ENCODE measurements at regions not wholly inside any gene's neighbourhood (a gene's known extent, or its start where the extent isn't known, plus 50 kb on each side); places are given as distances from the start of the nearest gene placed in this dataset.

- Histone ChIP-seq H3K9ac (ENCODE audit: low read depth, low read length) (no peak overlapping the region), H3K4ac (ENCODE audit: low read depth, low read length) (0 out of 2 replicates have a peak overlapping the region, but pooled peaks have one; percentile 9), H3K56ac (ENCODE audit: extremely low read depth, insufficient read depth, low read length) (no peak overlapping the region), H2BK20ac (ENCODE audit: low read depth, low read length) (0 out of 2 replicates have a peak overlapping the region, but pooled peaks have one; percentile 78), H3K9me1 (ENCODE audit: insufficient read depth, low read length) (peaks cover 1% of the 10 kb centered on the region; the same call in 1 of the 2 replicates), H2AFZ (replicated peaks; ENCODE audit: low read length, poor library complexity) (peak overlapping the region; percentile 86), H2BK120ac (ENCODE audit: low read depth, low read length) (peak overlapping the region; percentile 43; the same call in 1 of the 2 replicates), H2AK9ac (replicated peaks; ENCODE audit: low read depth, low read length, poor library complexity) (peak overlapping the region; percentile 55), H3K36me3 (ENCODE audit: control insufficient read depth, insufficient read depth, low read length) (no peaks in the 10 kb centered on the region), H2AK5ac (ENCODE audit: low read depth, low read length) (no peak overlapping the region), H2BK15ac (ENCODE audit: low read depth, low read length) (no peak overlapping the region), H2BK5ac (ENCODE audit: low read depth, low read length, poor library complexity, severe bottlenecking) (no peak overlapping the region), H3K79me1 (ENCODE audit: low read depth in 1 of 2, low read length in 2 of 2) (no peaks in the 10 kb centered on the region), H3K4me1 (ENCODE audit: control insufficient read depth, insufficient read depth, low read length) (peaks cover 3% of the 10 kb centered on the region; the same call in 1 of the 2 replicates), H3K27me3 (ENCODE audit: control insufficient read depth, insufficient read depth, low read length) (no peaks in the 10 kb centered on the region), H4K8ac (ENCODE audit: low read depth in 2 of 2, low read length in 2 of 2) (0 out of 4 replicates have a peak overlapping the region, but pooled peaks of 1 of the 2 experiments have one; percentile 22), H3K14ac (replicated peaks; ENCODE audit: low read depth, low read length) (no peak overlapping the region), H3K23ac (ENCODE audit: low read depth, low read length) (no peak overlapping the region), H3K4me3 (ENCODE audit: insufficient read depth, low read depth, low read length) (no peak overlapping the region), H3K18ac (ENCODE audit: low read depth, low read length) (peak overlapping the region; percentile 70; the same call in 1 of the 2 replicates), H4K20me1 (ENCODE audit: insufficient read depth, low read length) (no peaks in the 10 kb centered on the region), H4K91ac (ENCODE audit: insufficient read depth, low read depth, low read length) (no peak overlapping the region), H3K9me3 (ENCODE audit: control insufficient read depth, insufficient read depth, low read length) (no peaks in the 10 kb centered on the region), H4K5ac (ENCODE audit: low read depth, low read length) (peak overlapping the region; percentile 87; the same call in 1 of the 2 replicates), H3K27ac (ENCODE audit: insufficient read depth, low read length) (no peak overlapping the region), H3K4me2 (ENCODE audit: low read depth, low read length) (no peak overlapping the region)
- in situ Hi-C loops (cut with MboI; ENCODE audit: low sequenced_read_pairs) = no loop called here
- ChIA-PET POLR2A (ENCODE audit: unreplicated experiment) (no interaction called here), CTCF (no interaction called here)
- WGBS, 2 experiments (ENCODE audit: extremely low coverage in 2 of 2, insufficient read length in 1 of 2) = no CpG with 5 or more reads among the region's 5 CpGs
- TF ChIP-seq MXI1 (IDR thresholded peaks at IDR 0.05; ENCODE audit: borderline replicate concordance, low read depth, low read length) (no peak), BHLHE40 (IDR thresholded peaks at IDR 0.05; ENCODE audit: low read depth, low read length) (no peak), USF2 (IDR thresholded peaks at IDR 0.05; ENCODE audit: low read depth, low read length) (no peak), ELK1 (IDR thresholded peaks at IDR 0.05; ENCODE audit: borderline replicate concordance, low read depth, low read length) (no peak), SMC3 (IDR thresholded peaks at IDR 0.05; ENCODE audit: low read depth, low read length) (no peak), RAD21 (IDR thresholded peaks at IDR 0.05; ENCODE audit: low read length) (no peak), MAFK (IDR thresholded peaks at IDR 0.05; ENCODE audit: low read depth, low read length) (no peak), RFX5 (IDR thresholded peaks at IDR 0.05; ENCODE audit: low read depth, low read length) (no peak), CTCF (conservative IDR thresholded peaks at IDR 0.05; ENCODE audit: low read depth, low read length) (no peak), CEBPB (IDR thresholded peaks at IDR 0.05; ENCODE audit: low read depth, low read length) (no peak), RCOR1 (IDR thresholded peaks at IDR 0.05; ENCODE audit: insufficient replicate concordance, low read length) (no peak)
- BruUV-seq (replicated peaks) = no TSS peak
- peak; percentile 4 for DNase-seq
- intact Hi-C loops (cut with micrococcal nuclease) = no loop called here
- peak; percentile 48 for ATAC-seq (ENCODE audit: low read depth)
- dilution Hi-C loops (cut with HindIII; ENCODE audit: low sequenced_read_pairs, unreplicated experiment) = no loop called here
These were observed 122.9 kb downstream of the RFC3 start for GRCh38 chr13:33940898-33941297.

Data from IMR-90 (cell line).